SK-N-SH treated with all-trans-retinoic acid at 6 μM for 48 hours (cell line): ENCODE measurements at regions not wholly inside any gene's neighbourhood (a gene's known extent, or its start where the extent isn't known, plus 50 kb on each side); places are given as distances from the start of the nearest gene placed in this dataset.

Source experiments
- ARNTL ChIP-seq: fragments of 450-650 bp; formaldehyde crosslinking; IDR thresholded peaks from 2 replicates; pipeline ENCODE4 v1.5.0; 2020; ENCODE audit warnings: low read depth, mild to moderate bottlenecking, moderate library complexity, borderline replicate concordance
- OSR1 ChIP-seq: fragments of 250-450 bp; sonication (Bioruptor Pico); IDR thresholded peaks from 2 replicates; pipeline ENCODE4 v1.8.0; 2022; ENCODE audit warnings: moderate library complexity, mild to moderate bottlenecking, inconsistent platforms
- PATZ1 ChIP-seq: fragments of 250-450 bp; sonication (Bioruptor Pico); IDR thresholded peaks from 2 replicates; pipeline ENCODE4 v1.8.0; 2020; ENCODE audit warnings: mild to moderate bottlenecking, moderate library complexity, borderline replicate concordance
- TCF4 ChIP-seq: fragments of 250-450 bp; sonication (Bioruptor Pico); IDR thresholded peaks from 2 replicates; pipeline ENCODE4 v1.8.0; 2021; ENCODE audit warnings: mild to moderate bottlenecking, moderate library complexity, borderline replicate concordance
- TOX ChIP-seq: fragments of 250-450 bp; sonication (Bioruptor Pico); IDR thresholded peaks from 2 replicates; pipeline ENCODE4 v1.8.0; 2021; ENCODE audit warnings: mild to moderate bottlenecking, moderate library complexity, borderline replicate concordance
- ZC3H10 ChIP-seq: fragments of 250-450 bp; sonication (Bioruptor Pico); IDR thresholded peaks from 2 replicates; pipeline ENCODE4 v1.5.1; 2021; ENCODE audit warnings: mild to moderate bottlenecking, moderate library complexity
- ZNF565 ChIP-seq: fragments of 450-650 bp; formaldehyde crosslinking; conservative IDR thresholded peaks from 2 replicates; pipeline ENCODE4 v1.5.0; 2020; ENCODE audit warnings: low read depth, mild to moderate bottlenecking, moderate library complexity
- TF ChIP-seq, protein P1 (sequence below): fragments of 250-450 bp; sonication (Bioruptor Pico); IDR thresholded peaks from 2 replicates; pipeline ENCODE4 v1.5.0; 2020; ENCODE audit warnings: mild to moderate bottlenecking, moderate library complexity

DNA sequence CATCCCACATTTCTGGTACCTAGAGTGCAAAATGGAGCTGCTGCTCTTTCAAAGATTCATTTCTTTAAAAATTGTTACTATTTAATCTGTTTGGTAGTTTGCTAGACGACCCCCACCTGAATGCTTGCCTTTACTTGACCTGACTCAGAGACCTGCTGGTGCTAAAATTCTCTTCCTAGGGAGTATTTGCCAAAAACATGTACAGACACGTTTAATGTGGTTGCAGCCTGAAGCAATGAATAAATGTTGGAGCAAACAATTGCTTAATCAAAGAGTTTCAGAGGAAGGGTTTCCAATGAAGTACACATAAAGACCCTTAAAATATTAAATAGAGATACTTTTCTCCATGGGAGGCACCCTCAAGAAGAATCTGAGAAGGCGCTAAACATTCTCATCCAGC is 734.4 kb downstream of the CBLN2 start:
- TF ChIP-seq ZC3H10 (no peak), TOX (CRISPR knock-in tag) (no peak), ZNF565 (no peak), TCF4 (no peak), OSR1 (CRISPR knock-in tag) (no peak), ARNTL (CRISPR knock-in tag) (no peak), PATZ1 (no peak)
- TF ChIP-seq, protein P1, sequence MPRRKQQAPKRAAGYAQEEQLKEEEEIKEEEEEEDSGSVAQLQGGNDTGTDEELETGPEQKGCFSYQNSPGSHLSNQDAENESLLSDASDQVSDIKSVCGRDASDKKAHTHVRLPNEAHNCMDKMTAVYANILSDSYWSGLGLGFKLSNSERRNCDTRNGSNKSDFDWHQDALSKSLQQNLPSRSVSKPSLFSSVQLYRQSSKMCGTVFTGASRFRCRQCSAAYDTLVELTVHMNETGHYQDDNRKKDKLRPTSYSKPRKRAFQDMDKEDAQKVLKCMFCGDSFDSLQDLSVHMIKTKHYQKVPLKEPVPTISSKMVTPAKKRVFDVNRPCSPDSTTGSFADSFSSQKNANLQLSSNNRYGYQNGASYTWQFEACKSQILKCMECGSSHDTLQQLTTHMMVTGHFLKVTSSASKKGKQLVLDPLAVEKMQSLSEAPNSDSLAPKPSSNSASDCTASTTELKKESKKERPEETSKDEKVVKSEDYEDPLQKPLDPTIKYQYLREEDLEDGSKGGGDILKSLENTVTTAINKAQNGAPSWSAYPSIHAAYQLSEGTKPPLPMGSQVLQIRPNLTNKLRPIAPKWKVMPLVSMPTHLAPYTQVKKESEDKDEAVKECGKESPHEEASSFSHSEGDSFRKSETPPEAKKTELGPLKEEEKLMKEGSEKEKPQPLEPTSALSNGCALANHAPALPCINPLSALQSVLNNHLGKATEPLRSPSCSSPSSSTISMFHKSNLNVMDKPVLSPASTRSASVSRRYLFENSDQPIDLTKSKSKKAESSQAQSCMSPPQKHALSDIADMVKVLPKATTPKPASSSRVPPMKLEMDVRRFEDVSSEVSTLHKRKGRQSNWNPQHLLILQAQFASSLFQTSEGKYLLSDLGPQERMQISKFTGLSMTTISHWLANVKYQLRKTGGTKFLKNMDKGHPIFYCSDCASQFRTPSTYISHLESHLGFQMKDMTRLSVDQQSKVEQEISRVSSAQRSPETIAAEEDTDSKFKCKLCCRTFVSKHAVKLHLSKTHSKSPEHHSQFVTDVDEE (CRISPR knock-in tag), result no peak
